HG03108 (cell line): ENCODE measurements at regions not wholly inside any gene's neighbourhood (a gene's known extent, or its start where the extent isn't known, plus 50 kb on each side); places are given as distances from the start of the nearest gene placed in this dataset.
"Not testable (repeated sequence)": the region's sequence is repeated elsewhere in the genome, so short reads cannot be mapped to it uniquely, and the experiment has no call there.

ENCODE experiments used
- ATAC-seq: cut with Tn5 transposase; IDR thresholded peaks from one replicate; pipeline ENCODE4 v1.9.1; 2021; ENCODE audit warnings: moderate library complexity; ENCODE audit not compliant: unreplicated experiment

DNA sequence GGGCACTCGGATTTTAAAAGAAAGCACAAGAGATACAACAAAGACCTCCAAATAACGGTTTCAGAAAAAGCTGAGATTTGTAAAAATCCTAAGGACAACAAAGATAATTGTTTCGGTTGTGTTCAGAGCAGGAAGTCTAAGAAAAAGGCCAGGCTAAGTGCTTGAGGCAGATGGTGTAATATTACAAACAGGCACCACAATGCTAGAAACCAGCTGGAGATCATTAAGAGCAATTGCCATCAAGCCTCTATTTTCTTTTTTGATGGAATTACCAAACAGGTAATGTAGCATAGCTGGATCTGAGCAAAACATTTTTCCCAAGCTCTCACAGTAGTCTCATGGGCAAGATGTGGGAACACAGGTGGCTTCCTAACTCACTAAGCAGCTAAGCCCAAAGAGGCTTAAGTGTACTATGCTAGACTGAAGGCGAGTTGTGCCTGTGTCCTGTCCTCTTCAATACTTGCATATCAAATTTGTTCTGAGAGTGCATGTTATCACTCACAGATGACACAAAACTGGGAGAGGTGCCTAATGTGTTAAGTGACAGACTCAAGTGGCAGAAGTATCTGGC, 161.6 kb downstream of the GLUL start:
- no peak for ATAC-seq

DNA sequence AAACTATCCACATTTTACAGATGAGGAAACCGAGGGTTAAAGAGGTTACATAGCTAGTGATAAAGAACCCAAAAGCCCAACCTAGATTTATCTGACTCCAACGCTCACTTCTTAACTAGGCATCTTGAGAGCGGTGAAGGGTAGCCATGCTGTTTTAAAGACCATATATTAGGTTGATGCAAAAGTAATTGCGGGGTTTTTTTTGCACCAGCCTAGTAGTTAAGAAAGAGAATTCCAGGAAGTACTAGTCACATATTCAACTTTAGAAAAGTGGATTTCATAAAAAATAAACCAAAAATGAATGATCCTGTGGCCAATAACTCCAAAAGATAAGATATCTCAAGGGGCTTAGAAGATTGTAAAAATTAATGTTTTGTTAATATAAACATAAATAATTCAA, 162.1 kb downstream of the GLUL start:
- no peak for ATAC-seq

GRCh38 chr1:182227864-182228547, 163.6 kb downstream of the GLUL start:
- no peak for ATAC-seq

DNA sequence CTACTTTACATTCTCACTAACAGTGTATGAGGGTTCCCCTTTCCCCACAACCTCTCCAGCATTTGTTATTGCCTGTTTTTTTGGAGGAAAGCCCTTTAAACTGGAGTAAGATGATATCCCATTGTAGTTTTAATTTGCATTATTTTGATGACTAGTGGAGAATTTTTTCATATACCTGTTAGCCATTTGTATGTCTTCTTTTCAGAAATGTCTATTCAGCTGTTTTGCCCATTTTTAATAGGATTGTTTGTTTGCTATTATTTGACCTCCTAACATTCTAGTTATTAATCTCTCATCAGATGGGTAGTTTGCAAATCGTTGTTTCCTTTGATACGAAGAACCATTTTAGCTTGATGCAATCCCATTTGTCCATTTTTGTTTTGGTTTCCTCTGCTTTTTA, 165.0 kb downstream of the GLUL start:
- no peak for ATAC-seq

- ATAC-seq, result not testable (repeated sequence)
These were observed 164.2 kb upstream of the ZNF648 start for GRCh38 chr1:182225755-182226154.

GRCh38 chr1:182221990-182222389, 160.5 kb upstream of the ZNF648 start:
- ATAC-seq, result not testable (repeated sequence)

GRCh38 chr1:182221367-182221766, 159.9 kb upstream of the ZNF648 start:
- ATAC-seq, result not testable (repeated sequence)

- no peak for ATAC-seq
These were observed 156.5 kb upstream of the ZNF648 start for GRCh38 chr1:182217967-182218366.

DNA sequence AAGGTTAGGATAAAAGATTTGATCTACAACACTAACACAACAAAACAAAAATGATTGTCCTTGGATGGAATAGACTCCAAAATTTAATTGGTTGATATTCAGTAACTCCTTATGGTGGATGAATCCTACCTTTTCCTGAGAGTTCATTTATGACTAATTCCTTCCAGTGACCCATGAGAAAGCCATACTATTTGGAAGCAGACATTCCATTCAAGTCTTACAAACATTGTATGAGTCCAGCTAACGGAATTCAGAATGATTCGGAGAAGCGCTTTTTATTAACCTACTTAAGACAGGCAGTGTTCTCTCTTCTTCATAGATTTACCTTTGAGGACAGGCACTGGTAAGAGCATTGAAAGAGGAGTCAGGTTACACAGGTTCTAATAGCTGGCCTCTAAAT, 155.6 kb upstream of the ZNF648 start:
- ATAC-seq, result no peak

- no peak for ATAC-seq
These were observed 154.3 kb upstream of the ZNF648 start for GRCh38 chr1:182215764-182216163.

- no peak for ATAC-seq
These were observed 151.7 kb upstream of the ZNF648 start for GRCh38 chr1:182213163-182213562.

DNA sequence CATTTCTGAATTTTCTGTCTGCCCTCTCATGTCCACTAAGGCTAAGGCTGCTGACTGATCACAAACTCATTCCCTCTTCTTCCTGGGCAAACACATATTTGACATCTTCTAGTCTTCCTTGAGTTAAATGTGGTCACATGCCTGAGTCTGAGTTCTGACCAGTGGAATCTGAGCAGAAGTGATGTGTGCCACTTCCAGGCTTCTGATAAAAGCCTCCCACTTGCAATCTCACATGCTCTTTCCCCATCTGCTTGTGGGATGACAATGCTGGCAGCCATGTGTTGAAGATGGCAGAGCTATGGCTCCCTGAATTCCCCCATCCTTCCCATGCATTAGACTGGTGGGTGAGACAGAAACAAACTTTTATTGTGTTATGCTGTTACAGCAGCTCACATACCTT, 149.9 kb upstream of the ZNF648 start:
- no peak for ATAC-seq

DNA sequence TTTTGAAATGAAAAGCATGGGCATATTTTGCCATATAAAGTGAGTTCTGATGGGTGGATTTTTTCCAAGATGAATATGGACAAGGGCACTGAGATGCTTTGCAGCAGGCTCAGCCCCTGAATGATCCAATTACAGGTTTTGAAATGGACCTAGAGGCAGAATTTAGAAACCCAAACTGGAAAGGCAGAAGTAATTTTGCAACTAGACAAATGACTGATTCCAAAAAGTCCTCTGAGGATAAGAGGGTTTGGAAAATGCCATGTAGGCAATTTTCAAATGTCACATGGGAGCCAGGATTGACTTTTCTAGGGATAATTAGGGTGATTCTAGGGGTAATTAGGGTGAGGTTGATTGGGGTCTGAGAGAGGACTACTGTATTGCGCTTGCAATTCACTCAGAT, 148.9 kb upstream of the ZNF648 start:
- no peak for ATAC-seq

DNA sequence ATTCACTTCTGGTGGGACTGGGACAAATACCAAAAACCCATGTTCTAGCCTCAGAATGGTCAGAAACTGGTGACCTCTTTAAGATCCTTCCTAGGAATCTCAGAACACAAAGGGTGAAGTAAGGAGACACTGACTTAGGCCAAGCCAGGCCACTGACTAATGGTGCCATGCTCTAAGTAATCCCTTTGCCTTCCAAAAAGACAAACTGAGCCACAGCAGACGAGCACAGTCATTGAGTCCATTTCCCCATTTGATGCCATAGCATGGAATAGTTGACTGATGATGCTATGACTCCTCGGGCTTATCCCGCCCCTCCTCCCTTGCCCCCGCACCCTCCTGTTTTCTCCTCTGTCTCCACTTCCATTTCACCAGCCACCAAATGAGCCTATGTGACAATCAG, 145.8 kb upstream of the ZNF648 start:
- no peak for ATAC-seq

GRCh38 chr1:182206626-182207239, 145.2 kb upstream of the ZNF648 start:
- ATAC-seq, result no peak

GRCh38 chr1:182205351-182206022, 144.0 kb upstream of the ZNF648 start:
- ATAC-seq, result no peak

GRCh38 chr1:182203191-182203875, 141.8 kb upstream of the ZNF648 start:
- ATAC-seq, result no peak

DNA sequence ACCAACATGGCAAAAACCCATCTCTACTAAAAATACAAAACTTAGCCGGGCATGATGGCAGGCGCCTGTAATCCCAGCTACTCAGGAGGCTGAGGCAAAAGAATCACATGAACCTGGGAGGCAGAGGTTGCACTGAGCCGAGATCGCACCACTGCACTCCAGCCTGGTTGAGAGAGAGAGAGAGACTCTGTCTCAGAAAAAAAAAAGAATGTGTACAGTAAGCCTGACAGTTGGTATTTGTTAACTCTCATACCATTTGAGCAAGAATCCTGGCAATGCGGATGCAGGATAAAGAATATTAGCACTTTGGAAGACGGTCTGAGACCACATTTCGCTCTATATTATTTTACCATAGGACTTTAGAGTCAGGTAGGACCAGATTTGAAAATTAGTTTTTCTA, 140.0 kb upstream of the ZNF648 start:
- ATAC-seq, result not testable (repeated sequence)

- ATAC-seq, result no peak
These were observed 138.7 kb upstream of the ZNF648 start for GRCh38 chr1:182200025-182200812.

GRCh38 chr1:182198006-182198605, 136.6 kb upstream of the ZNF648 start:
- no peak for ATAC-seq
